Fibroblast of lung (primary cell): ENCODE measurements at regions not wholly inside any gene's neighbourhood (a gene's known extent, or its start where the extent isn't known, plus 50 kb on each side); places are given as distances from the start of the nearest gene placed in this dataset.
"Not testable (repeated sequence)": the region's sequence is repeated elsewhere in the genome, so short reads cannot be mapped to it uniquely, and the experiment has no call there.

ENCODE experiments used
- EZH2 ChIP-seq: IDR thresholded peaks from 2 replicates; pipeline ENCODE4 v1.5.1; 2012; ENCODE audit warnings: low read length, control low read depth, mild to moderate bottlenecking; ENCODE audit errors: missing control alignments
- TF ChIP-seq, protein P1 (sequence below), 2 donors: IDR thresholded peaks in 1 of 2; conservative IDR thresholded peaks in 1 of 2; 1 replicate in 1 of 2; 2 replicates in 1 of 2; pipeline ENCODE4 v1.5.1; 2011 to 2012; ENCODE audit warnings: low read length in 2 of 2, control low read depth in 1 of 2, inconsistent platforms in 1 of 2, low read depth in 1 of 2, mild to moderate bottlenecking in 1 of 2

DNA sequence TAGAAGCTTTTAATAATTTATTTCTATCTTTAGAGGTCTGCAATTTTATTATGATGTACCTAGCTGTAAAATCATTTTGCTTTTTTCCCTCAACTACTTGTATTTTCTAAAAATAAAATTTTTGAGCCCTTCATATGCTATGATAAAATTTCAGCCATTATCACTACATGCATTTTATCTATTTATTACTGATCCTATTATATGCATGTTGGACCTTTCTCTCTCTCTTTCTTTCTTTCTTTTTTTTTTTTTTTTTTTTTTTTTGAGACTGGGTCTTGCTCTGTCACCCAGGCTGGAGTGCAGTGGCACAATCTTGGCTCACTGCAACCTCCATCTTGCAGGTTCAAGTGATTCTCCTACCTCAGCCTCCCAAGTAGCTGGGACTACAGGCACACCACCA, 440.1 kb upstream of the RORB start:
- TF ChIP-seq, protein P1, sequence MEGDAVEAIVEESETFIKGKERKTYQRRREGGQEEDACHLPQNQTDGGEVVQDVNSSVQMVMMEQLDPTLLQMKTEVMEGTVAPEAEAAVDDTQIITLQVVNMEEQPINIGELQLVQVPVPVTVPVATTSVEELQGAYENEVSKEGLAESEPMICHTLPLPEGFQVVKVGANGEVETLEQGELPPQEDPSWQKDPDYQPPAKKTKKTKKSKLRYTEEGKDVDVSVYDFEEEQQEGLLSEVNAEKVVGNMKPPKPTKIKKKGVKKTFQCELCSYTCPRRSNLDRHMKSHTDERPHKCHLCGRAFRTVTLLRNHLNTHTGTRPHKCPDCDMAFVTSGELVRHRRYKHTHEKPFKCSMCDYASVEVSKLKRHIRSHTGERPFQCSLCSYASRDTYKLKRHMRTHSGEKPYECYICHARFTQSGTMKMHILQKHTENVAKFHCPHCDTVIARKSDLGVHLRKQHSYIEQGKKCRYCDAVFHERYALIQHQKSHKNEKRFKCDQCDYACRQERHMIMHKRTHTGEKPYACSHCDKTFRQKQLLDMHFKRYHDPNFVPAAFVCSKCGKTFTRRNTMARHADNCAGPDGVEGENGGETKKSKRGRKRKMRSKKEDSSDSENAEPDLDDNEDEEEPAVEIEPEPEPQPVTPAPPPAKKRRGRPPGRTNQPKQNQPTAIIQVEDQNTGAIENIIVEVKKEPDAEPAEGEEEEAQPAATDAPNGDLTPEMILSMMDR (conservative IDR thresholded peaks at IDR 0.05 in 1 of 2, IDR thresholded peaks at IDR 0.05 in 1 of 2; ENCODE audit: low read depth in 1 of 2, low read length in 2 of 2) = not testable (repeated sequence)
- TF ChIP-seq EZH2 = not testable (repeated sequence)
